ENCODE measurements at regions not wholly inside any gene's neighbourhood (a gene's known extent, or its start where the extent isn't known, plus 50 kb on each side); places are given as distances from the start of the nearest gene placed in this dataset.
"Not testable (repeated sequence)": the region's sequence is repeated elsewhere in the genome, so short reads cannot be mapped to it uniquely, and the experiment has no call there.

DNA sequence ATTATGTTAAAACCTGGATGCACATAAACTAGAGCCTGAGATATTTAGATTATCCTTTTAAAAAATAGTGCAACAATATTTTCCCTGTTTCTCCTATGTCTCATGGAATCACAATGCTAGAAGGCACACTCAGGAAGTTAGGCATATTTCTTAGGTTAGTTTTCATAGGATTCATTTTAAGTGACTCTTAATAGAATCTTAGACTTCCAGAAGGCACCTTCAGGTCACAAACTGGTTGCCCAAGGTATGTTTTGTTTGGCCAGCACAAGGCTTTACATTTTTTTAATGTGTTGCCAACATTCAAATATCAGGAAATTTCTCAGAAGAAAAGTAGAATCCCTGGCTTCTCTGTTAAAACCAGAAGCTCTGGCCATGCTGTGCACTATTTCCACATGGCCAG, 129.3 kb downstream of the LNPK start:
- DNase-seq (ENCODE audit: low spot score), result no peak

DNA sequence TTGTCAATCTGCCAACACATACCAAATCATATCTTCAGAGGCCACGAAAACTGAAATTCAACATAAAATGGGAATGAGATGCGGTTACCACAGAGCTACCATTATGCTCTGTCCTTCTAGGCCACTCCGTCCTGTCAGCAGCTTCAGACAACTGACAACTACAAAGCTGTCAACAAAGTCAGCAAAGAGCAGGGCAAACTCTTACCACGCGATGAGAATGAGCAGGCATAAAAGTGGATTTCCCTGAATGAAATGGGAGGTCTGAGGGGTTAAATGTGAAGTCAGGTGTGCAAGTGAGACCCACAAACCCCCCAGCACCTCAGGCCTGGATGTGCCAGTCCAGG, 130.1 kb downstream of the LNPK start:
- no peak for DNase-seq (ENCODE audit: low spot score)

DNA sequence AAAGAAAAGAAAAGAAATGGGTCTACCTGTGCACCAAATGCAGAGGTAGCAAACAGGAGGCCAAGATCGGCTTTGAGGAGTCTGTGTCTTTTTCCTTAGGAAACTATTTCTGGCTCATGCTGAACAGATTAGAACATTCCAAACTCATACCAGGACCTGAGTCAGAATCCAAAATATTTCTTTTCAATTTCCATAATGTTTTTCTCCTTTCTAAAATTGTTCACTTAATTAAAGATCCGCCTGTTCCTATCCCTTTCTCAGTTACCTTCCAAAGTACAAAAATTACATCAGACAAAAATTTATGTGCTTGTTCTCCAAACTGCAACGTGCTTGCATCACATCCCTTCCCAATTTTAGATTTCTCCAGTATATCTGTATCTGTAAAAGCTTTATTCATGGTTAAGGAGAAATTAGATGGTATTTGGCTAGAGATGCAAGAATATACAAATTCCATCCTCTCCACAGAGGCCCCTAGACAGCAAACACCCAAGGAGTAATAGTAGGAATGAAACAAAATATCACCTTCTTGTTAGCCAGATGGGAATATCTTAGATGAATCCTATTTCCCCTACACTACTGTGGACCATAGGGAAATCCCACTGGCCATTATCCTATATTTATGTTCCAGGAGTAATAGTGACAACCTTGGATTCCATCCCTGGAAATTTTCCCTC, 130.6 kb downstream of the LNPK start:
- DNase-seq (ENCODE audit: low spot score), result no peak

DNA sequence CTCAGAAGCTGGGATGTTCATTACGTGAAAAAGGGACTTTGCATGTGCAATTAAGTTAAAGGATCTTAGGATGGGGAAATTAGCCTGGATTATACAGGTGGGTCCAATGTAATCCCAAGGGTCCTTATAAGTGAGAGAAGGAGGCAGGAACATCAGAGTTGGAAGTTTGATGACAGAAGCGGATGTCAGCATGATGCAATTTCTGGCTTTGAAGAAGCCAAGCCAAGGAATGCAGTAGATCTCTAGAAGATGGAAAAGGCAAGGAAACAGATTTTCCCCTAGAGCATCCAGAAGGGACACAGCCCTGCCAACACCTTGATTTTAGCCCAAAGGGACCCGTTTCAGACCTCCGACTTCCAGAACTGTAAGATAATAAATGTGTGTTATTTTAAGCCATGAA, 136.4 kb downstream of the LNPK start:
- DNase-seq (ENCODE audit: low spot score), result no peak

DNA sequence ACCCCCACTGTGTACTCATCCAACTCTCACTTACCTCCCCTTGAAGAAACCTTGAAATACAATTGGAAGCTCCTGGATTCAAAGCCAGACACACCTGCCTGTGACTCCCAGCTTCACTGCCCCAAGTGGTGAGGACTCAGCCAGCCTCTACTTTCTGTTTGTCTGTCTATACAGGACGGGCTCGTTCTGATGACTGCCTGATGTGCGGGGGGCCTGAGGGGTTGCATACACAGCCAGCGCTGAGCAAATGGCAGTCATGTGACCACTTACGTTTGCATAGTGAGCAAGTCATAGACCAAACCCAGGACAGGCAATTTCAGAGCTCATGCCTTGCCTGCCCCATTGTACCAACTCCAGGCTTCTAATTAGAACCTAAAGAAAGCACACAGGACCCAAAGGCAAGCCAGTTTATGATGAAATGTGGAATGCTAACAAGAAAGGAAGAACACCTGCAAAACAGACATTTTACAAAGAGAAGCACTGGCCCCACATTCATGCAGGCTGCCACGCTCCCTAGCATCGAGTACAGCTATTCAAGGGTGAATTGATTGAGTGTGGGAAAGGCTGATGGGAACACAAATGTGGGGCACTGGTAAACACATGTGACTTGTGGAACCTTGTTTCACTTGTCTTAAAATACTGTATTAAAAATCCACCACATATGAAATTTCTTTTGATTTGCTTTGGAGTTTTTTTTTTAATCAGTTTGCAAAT, 137.8 kb downstream of the LNPK start:
- DNase-seq (ENCODE audit: low spot score), result no peak

DNA sequence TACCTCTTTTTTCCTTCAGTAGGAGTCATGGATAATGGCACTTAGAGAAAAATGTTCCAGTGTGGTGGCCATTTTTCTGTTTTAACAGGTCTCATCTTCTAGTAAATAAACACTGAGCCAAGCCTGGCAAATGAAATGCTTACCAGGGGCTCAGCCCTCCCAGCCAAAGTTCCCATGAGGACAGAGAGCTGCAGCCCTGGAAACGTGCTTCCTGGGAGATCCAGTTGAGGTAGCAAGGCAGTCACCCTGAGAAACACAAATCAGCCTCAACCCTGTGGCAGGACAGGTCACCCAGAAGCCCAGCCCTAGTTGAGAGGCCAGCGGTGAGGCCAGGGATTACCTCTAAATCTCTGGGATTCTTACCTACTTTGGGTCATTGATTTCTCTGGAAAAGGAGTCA, 140.1 kb downstream of the LNPK start:
- DNase-seq (ENCODE audit: low spot score), result no peak

DNA sequence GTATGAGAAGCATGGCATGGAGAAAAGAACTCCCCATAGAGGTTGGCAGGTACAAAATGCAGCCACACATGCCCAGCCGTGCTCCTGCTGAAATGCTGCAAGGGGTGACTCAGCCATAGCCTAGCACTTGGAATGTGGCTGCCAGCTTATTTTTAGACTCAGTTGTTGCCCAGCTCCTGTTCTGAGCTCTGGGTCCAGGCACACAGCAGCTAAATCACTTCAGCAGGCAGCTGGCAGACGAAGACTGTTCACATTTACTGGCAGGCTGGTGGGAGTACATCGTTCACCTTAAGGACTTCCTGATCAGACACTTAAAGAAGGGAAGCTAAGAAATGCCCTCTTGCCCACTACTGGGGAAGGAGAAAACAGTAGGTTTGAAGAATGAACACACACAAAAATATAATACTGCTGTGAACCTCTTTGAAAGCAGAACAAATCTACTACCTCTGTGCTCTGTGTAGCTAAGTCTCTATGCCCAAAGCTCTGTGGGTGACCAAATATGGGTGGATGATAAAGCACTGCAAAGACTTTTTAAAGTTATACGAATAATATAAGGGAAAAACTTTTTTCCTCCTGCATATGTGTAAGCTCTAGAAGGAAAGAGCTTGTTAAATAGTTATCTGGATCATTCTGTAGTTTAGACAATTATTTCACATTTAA, 146.1 kb downstream of the LNPK start:
- DNase-seq (ENCODE audit: low spot score), result peak; percentile 31

DNA sequence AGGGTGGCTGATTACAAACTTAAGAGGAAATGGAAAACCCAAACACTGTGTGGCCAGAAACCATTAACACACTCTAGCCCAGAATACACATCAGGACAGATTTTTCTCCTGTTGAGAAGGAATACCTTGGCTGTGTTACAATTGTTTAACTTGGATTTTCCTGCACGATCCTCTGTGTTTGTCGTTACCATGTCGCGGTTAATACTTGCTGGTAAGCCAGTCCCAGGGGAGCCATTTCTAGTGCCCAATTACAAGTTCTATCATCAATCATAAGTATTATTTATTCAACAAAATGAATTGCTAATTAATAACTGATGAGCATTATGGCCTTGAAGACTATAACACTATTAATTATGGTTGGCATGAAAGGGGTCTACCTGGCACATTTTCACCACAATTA, 146.8 kb downstream of the LNPK start:
- no peak for DNase-seq (ENCODE audit: low spot score)

DNA sequence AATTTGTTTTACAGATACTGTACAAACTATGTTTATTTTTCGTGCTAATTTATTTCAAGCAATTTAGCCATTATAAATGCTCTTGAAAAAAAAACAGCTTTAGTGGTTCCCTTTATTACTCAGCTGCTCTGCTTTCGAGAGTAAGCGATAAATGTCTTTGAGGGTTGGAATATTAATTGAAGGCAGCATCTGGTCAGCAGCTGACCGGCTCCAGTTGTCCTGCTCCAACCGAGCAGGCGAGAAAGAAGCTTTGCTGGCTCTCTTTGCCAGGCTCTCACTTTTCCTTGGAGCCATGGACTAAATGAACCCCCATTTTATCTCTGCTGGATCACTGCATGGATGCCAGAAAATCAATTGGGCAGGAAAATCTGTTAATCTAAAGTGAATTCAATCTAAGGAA, 147.4 kb downstream of the LNPK start:
- no peak for DNase-seq (ENCODE audit: low spot score)

DNA sequence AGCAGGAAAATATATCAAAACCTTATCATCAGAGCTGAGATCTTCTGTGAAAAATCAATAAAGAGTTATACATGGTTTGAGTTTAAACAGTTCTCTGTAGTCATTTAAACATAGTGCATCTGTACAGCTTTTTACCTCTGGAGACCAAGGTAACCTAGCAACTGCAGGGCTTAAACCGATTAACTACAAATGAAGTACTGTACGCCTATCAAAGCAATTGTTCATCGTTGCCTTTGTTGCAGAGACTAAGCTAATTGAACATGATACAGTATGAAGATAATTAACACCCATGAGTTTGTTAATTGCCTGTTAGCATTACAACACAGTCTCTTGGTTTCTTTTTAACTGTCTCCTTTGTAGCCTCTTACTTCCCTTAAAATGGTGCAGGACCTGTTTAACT, 147.9 kb downstream of the LNPK start:
- no peak for DNase-seq (ENCODE audit: low spot score)

DNA sequence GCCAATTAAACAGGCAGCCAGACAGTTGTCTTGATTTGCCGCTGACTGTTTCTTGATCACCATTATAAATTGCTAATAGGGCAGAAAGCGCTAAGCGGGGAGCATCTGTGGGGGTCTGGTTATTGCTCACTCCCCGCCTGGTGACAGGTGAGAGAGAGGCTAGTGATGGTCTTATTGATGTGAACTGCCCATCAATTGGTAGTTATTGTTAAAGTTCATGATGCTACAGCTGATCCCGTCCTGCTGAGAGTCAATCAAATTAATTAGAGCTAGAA, 148.5 kb downstream of the LNPK start:
- DNase-seq (ENCODE audit: low spot score), result no peak

DNA sequence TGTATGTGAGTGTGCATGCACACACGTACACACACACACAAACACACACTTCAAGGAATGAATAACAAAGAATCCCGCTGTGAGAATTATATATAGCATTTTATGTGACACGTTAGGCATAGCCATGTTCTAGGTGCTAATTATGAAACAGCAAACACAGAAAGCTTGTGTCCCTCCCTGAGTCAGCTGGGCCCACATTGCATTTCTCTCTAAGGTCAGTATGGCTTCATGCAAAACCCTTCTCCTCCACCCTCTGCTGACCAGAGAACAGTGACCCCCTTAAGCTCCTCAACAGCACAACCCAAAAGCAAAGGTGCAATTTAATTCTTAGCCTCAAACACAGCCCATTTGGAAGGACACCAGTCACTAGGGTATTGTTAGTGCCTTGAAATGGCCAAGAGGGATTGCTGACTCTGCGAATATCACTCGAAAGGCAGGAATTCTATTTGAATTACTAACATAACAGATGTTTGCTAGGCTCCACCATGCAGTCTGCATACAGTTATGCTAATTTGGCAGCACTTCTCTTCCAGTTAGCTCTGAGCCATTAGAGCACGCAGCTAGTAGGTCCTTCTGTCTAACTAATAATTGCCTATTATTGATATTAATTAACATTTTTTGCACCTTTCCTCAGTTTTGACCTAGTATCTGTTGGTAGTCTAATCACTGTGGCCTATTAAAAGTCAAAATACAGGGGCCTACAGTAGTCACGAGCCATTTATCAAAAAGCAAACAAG, 149.0 kb downstream of the LNPK start:
- DNase-seq (ENCODE audit: low spot score), result no peak

DNA sequence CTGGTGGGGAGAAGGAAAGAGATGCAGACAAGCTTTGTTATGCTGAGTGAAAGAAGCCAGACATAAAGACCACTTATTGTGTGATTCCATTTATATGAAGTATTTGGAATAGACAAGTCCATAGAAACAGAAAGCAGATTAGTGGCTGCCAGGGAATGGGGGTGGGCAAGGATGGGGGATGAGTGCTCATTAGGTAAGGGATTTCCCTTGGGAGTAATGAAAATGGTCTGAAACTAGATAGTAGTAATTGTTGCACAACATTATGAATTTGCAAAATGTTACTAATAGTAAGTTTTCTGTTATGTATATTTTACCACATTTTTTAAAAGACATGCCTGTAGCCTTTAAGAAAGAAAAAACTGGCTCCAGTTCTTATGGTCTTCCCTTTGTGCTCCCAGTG, 154.9 kb downstream of the LNPK start:
- no peak for DNase-seq (ENCODE audit: low spot score)

DNA sequence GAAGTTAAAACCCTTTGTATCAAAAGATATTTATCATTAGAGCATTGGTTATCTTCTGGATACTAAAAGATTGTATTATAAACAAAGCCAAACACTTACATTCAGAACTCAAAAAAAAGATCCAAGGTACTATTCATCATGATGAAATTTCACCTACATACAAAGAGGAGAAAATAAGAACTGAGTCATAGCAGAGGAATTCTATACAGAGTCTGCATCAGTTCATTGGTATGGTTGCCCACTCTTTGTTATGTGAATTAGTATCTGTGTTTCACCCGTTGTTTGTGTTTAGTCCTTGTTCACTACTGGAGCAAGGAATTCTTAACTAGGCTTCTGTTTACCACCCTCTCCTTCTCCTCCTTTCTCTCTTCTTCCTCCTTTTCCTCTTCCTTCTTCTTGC, 157.9 kb downstream of the LNPK start:
- no peak for DNase-seq (ENCODE audit: low spot score)

DNA sequence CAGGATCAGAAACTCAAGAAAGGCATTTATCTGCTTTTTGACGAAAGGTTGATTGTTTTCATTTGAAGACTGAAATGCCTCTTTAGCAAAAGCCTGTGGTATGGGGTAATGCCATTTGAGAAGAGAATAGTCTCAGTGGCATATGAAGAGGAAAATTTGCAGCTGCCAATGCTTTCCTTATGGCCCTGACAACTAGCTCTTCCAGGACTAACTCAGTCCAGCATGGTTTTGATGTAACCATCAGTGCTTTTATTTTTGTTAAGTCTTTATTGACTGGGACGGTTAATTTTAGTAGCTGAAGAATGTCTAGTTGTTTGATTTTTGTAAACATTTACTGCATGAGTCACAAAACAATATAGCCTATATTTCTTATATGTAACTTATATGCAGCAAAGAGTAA, 158.4 kb downstream of the LNPK start:
- DNase-seq (ENCODE audit: low spot score), result no peak

DNA sequence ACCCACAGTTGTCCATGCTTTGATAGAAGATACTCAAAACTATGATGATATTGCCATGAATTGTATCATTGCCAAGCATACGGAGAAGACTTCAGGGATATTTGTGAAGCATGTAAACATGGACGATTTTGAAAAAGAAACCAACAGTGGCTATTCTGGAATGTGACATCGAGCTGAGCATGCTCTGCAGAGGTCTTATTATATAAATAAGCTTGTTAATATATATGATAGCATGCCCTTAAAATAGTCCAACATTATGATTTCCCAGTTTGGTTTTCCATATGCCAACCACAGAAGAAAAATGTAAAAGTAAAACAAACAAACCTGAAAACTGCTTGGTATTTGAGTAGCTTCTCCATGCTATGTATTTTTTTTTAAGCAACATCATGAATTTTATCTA, 159.1 kb downstream of the LNPK start:
- DNase-seq (ENCODE audit: low spot score), result no peak

DNA sequence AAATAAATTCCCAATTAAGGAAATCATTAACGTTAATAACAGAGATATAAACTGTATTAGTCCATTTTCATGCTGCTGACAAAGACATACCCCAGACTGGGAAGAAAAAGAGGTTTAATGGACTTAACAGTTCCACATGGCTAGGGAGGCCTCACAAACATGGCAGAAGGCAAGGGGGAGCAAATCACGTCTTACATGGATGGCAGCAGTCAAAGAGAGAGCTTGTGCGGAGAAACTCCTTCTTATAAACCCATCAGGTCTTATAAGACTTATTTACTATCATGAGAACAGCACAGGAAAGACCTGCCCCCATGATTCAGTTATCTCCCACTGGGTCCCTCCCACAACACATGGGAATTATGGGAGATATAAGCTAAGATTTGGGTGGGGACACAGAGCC, 161.3 kb downstream of the LNPK start:
- not testable (repeated sequence) for DNase-seq (ENCODE audit: low spot score)

DNA sequence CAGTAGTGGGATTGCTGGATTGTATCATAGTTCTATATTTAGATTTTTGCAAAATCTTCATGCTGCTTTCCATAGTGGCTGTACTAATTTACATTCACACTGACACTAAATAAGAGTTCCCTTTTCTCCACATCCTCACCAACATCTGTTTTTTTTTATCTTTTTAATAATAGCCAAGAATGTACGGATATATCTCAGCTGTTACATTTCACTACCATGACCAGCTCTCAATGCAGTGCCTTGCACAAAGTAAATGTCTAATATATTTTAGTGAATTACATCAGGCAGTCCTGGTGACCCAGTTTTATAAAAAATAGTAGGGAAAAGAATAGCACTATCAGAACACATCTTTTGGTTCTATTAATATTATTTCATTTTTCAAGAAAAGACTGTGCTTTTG, 161.8 kb downstream of the LNPK start:
- no peak for DNase-seq (ENCODE audit: low spot score)

DNA sequence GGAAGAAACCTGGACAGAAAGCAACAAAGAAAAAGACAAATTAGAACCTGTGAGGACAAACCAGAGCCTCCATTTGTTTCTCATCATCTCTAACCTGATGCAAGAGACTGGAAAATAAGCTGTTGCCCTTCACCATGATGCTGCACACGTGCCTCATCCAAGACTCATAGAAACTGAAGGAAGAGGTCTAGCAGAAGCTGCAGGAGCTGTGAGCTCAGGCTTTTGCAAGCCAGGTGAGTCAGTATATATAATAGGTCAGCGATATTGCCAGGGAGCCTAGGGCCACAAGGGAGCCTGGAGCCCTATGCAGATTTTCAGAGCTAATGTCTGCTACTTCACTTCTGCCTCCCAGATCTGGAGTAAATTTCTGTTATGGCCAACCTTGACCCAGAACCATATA, 163.1 kb downstream of the LNPK start:
- DNase-seq (ENCODE audit: low spot score), result no peak

DNA sequence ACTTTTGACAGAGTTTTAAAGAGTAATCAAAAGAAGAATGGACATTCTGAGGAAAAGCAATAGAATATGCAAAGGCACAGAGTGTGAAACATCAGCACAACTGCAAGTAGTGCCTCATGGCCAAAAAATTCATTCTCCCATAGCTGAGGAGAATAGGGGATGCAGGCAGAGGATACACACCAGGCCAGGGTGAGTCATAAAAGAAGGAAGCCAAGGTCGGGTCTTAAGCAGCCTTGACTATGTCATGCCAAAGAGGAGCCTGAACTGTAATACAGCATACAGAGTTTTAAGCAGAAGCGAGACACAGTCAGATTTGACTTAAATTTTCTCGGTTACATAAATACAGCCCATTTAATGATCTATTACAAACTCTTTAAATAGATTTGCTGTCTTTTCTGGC, 165.0 kb downstream of the LNPK start:
- no peak for DNase-seq (ENCODE audit: low spot score)

DNA sequence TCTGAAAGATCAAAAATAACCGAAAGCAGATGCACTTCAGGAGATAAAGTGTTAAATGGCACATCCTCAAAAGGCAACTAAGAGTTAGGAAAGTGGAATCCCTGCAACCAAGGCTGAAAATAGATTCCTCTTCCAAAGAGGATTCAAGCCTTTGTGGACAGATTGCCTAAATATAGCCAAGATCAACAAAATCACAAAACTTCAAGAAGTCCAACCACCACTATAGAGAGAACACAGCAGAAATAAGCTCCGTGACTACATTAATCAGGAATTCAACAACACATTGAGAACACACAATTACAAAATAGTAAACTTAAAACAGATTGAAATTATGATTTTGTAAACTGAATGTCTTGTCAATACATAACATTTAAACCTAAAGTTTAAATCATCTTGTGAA, 165.7 kb downstream of the LNPK start:
- no peak for DNase-seq (ENCODE audit: low spot score)

DNA sequence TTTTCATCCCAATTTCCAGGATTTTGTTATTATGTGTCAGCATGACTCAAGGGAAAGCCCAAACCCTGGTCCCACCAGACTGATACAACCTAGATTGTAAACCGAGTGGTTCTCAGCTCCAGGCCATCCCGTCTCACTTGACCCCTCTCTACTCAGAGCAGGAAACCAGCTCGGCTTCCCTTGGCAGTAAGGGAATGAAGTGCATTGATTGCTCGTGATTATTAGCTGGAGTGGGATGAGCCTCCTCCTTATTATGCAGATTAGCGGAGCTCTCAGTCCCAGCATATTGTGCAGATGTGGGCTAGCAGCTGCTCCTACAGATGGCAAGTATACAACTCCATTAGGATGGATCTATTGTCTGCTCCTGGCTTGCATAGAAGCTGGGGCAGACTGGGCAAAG, 167.6 kb downstream of the LNPK start:
- DNase-seq (ENCODE audit: low spot score), result no peak

DNA sequence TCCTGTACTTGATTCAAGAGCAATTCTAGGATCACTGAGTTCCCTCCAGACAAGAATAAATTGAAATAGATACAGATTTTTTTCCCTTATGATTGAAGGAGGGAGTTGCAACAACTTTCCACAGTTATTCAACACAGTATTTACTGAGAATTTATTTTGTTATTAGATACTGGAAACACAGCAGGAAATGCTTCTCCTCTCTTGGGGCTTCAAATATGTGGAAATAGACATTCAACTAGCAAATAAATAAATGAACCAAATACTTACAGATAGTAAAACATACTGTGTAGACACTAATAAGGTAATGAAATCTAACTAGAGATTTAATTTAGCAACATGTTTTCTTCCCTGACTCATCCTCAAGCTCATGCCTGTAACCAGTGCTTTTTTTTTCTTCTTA, 169.2 kb downstream of the LNPK start:
- DNase-seq (ENCODE audit: low spot score), result no peak
